SK-N-SH (cell line): ENCODE measurements at regions not wholly inside any gene's neighbourhood (a gene's known extent, or its start where the extent isn't known, plus 50 kb on each side); places are given as distances from the start of the nearest gene placed in this dataset.

Experiments
- EP300 ChIP-seq, 2 experiments: IDR thresholded peaks; 2 replicates each; pipeline versions ENCODE4 v1.4.0 to v1.6.1; 2012; ENCODE audit warnings: borderline replicate concordance in 1 of 2, low read depth in 1 of 2, low read length in 1 of 2
- EZH2phosphoT487 ChIP-seq: fragments of 200-600 bp; sonication (generic); IDR thresholded peaks from 2 replicates; pipeline ENCODE4 v1.6.1; 2017; ENCODE audit warnings: low read depth, mixed run types, mild to moderate bottlenecking, antibody characterized with exemption, moderate library complexity, borderline replicate concordance
- FOSL2 ChIP-seq: IDR thresholded peaks from 2 replicates; pipeline ENCODE4 v1.4.0; 2012; ENCODE audit warnings: low read depth, mild to moderate bottlenecking, moderate library complexity, borderline replicate concordance
- FOXJ3 ChIP-seq: sonication (generic); formaldehyde crosslinking; IDR thresholded peaks from 2 replicates; pipeline ENCODE4 v1.5.1; 2020; ENCODE audit warnings: mild to moderate bottlenecking, missing genetic modification reagents
- GABPA ChIP-seq: IDR thresholded peaks from 2 replicates; pipeline ENCODE4 v1.4.0; 2012; ENCODE audit warnings: low read depth, mild to moderate bottlenecking
- GATA2 ChIP-seq: sonication (generic); formaldehyde crosslinking; IDR thresholded peaks from 2 replicates; pipeline ENCODE4 v1.5.0; 2020; ENCODE audit warnings: mild to moderate bottlenecking, missing genetic modification reagents
- MEF2A ChIP-seq: IDR thresholded peaks from 2 replicates; pipeline ENCODE4 v1.4.0; 2012; ENCODE audit warnings: low read depth, borderline replicate concordance
- POLR2AphosphoS5 ChIP-seq: IDR thresholded peaks from 2 replicates; pipeline ENCODE4 v1.6.1; 2012; ENCODE audit warnings: low read depth, low read length
- RXRA ChIP-seq: IDR thresholded peaks from 2 replicates; pipeline ENCODE4 v1.4.0; 2012; ENCODE audit warnings: low read depth, mild to moderate bottlenecking, borderline replicate concordance
- SIN3A ChIP-seq: IDR thresholded peaks from 2 replicates; pipeline ENCODE4 v1.6.1; 2012; ENCODE audit warnings: low read depth, mild to moderate bottlenecking, low read length, moderate library complexity, borderline replicate concordance
- TEAD4 ChIP-seq: IDR thresholded peaks from 2 replicates; pipeline ENCODE4 v1.4.0; 2012; ENCODE audit warnings: mild to moderate bottlenecking, borderline replicate concordance; ENCODE audit not compliant: insufficient read depth
- YY1 ChIP-seq: IDR thresholded peaks from 2 replicates; pipeline ENCODE4 v1.4.0; 2012; ENCODE audit warnings: low read depth, mild to moderate bottlenecking
- TF ChIP-seq, protein P1 (sequence below): fragments of 200-600 bp; sonication (generic); IDR thresholded peaks from 2 replicates; pipeline ENCODE4 v1.6.1; 2017; ENCODE audit warnings: antibody characterized with exemption, mild to moderate bottlenecking, moderate library complexity

DNA sequence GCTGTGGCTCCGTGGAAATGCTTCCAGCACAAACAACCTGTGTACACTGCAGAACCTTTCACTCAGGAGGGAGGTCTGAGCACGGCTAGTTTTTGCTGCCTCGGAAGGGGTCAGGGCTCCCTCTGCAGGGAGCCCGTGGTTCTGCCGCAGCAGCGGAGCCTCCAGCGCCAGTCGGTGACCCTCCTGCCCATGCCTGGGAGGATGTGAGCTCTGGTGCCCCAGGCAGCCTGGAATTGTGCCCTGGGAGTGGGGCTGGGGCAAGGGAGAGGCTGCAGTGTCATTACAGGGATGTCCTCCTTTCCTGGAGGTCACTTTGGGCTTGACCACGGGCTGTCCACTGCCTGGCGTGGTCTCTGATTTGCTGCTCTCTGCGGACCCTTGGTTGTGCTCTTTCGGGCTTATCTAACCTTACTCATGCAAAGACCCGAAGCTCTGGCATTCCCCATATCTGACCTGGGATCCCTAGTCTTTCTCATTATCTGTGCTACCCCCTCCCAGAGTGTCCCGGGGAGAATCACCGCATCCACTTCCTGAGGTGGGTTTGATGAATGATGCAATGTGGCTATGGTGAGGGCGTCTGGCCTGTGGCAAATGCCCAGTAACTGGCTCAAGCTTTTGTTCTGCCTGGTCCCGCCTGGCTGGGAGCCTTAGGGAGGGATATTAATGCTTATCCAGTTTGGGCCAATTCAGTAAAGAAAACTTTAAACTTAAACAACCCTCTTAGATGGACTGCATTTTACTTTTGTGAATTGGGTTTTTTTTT is 59.6 kb upstream of the TAGAP start:
- TF ChIP-seq POLR2AphosphoS5 = no peak
- no peak for TF ChIP-seq EP300 (IDR thresholded peaks at IDR 0.05; ENCODE audit: borderline replicate concordance in 1 of 2, low read depth in 1 of 2, low read length in 1 of 2)
- TF ChIP-seq, protein P1, sequence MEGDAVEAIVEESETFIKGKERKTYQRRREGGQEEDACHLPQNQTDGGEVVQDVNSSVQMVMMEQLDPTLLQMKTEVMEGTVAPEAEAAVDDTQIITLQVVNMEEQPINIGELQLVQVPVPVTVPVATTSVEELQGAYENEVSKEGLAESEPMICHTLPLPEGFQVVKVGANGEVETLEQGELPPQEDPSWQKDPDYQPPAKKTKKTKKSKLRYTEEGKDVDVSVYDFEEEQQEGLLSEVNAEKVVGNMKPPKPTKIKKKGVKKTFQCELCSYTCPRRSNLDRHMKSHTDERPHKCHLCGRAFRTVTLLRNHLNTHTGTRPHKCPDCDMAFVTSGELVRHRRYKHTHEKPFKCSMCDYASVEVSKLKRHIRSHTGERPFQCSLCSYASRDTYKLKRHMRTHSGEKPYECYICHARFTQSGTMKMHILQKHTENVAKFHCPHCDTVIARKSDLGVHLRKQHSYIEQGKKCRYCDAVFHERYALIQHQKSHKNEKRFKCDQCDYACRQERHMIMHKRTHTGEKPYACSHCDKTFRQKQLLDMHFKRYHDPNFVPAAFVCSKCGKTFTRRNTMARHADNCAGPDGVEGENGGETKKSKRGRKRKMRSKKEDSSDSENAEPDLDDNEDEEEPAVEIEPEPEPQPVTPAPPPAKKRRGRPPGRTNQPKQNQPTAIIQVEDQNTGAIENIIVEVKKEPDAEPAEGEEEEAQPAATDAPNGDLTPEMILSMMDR = peak; percentile 81
- TF ChIP-seq TEAD4 = no peak
- no peak for TF ChIP-seq FOXJ3
- no peak for TF ChIP-seq FOSL2
- TF ChIP-seq GABPA = no peak
- no peak for TF ChIP-seq GATA2 (CRISPR knock-in tag)
- no peak for TF ChIP-seq EZH2phosphoT487
- no peak for TF ChIP-seq YY1
- no peak for TF ChIP-seq MEF2A
- no peak for TF ChIP-seq SIN3A
- no peak for TF ChIP-seq RXRA
